OCI-LY1 (cell line): ENCODE measurements at regions not wholly inside any gene's neighbourhood (a gene's known extent, or its start where the extent isn't known, plus 50 kb on each side); places are given as distances from the start of the nearest gene placed in this dataset.

Experiments
- H2AFZ ChIP-seq: fragments of 200-600 bp; sonication (generic), shearing (Covaris generic); 2 replicates; pipeline ENCODE4 v1.6.0; 2014; ENCODE audit warnings: antibody characterized with exemption, mild to moderate bottlenecking, low read length
- H3F3A ChIP-seq: fragments of 200-600 bp; sonication (generic), shearing (Covaris generic); 2 replicates; pipeline ENCODE4 v1.6.0; 2014; ENCODE audit warnings: mild to moderate bottlenecking, antibody characterized with exemption, low read length, moderate library complexity; ENCODE audit not compliant: insufficient read depth
- H3K27ac ChIP-seq: fragments of 200-600 bp; sonication (generic); 2 replicates; pipeline ENCODE4 v1.5.1; 2014; ENCODE audit warnings: low read length, mixed run types, mild to moderate bottlenecking, low read depth; ENCODE audit not compliant: poor library complexity, severe bottlenecking
- H3K27me3 ChIP-seq: fragments of 200-600 bp; sonication (generic); 2 replicates; pipeline ENCODE4 v1.6.0; 2014; ENCODE audit warnings: antibody characterized with exemption, mild to moderate bottlenecking, low read length, moderate library complexity; ENCODE audit not compliant: insufficient read depth
- H3K36me3 ChIP-seq: fragments of 200-600 bp; sonication (generic); 2 replicates; pipeline ENCODE4 v1.6.1; 2014; ENCODE audit warnings: mild to moderate bottlenecking, antibody characterized with exemption, low read length, moderate library complexity, mixed read lengths; ENCODE audit not compliant: insufficient read depth
- H3K4me1 ChIP-seq: fragments of 200-600 bp; sonication (generic); 2 replicates; pipeline ENCODE4 v1.5.1; 2014; ENCODE audit warnings: mild to moderate bottlenecking, low read length, moderate library complexity; ENCODE audit not compliant: insufficient read depth, severe bottlenecking
- H3K4me2 ChIP-seq: fragments of 200-600 bp; sonication (generic), shearing (Covaris generic); 2 replicates; pipeline ENCODE4 v1.6.1; 2014; ENCODE audit warnings: low read length
- H3K4me3 ChIP-seq: fragments of 200-600 bp; sonication (generic); 2 replicates; pipeline ENCODE4 v1.5.1; 2014; ENCODE audit warnings: low read length, low read depth, mild to moderate bottlenecking, mixed read lengths; ENCODE audit not compliant: poor library complexity, severe bottlenecking
- H3K79me2 ChIP-seq: fragments of 200-600 bp; shearing (Covaris generic); 2 replicates; pipeline ENCODE4 v1.6.1; 2016; ENCODE audit warnings: mixed run types, low read length, mixed read lengths; ENCODE audit not compliant: insufficient read depth
- H3K9ac ChIP-seq: fragments of 200-600 bp; sonication (generic), shearing (Covaris generic); 2 replicates; pipeline ENCODE4 v1.6.1; 2014; ENCODE audit warnings: mild to moderate bottlenecking, low read length, mixed read lengths
- H3K9me2 ChIP-seq: fragments of 200-600 bp; sonication (generic), shearing (Covaris generic); 2 replicates; pipeline ENCODE4 v1.6.1; 2014; ENCODE audit warnings: low read depth, mild to moderate bottlenecking, low read length, mixed read lengths
- H3K9me3 ChIP-seq: fragments of 200-600 bp; shearing (Covaris generic); 2 replicates; pipeline ENCODE4 v1.6.1; 2014; ENCODE audit warnings: low read length, mixed read lengths
- H4K20me1 ChIP-seq: fragments of 200-600 bp; sonication (generic), shearing (Covaris generic); 2 replicates; pipeline ENCODE4 v1.6.0; 2016; ENCODE audit warnings: mild to moderate bottlenecking, low read length; ENCODE audit not compliant: insufficient read depth
- CTCF ChIP-seq: fragments of 200-600 bp; sonication (generic), shearing (Covaris generic); IDR thresholded peaks from 2 replicates; pipeline ENCODE4 v1.5.1; 2017; ENCODE audit warnings: mild to moderate bottlenecking, antibody characterized with exemption, low read length, moderate library complexity, mixed read lengths
- EZH2 ChIP-seq: fragments of 200-600 bp; sonication (generic), shearing (Covaris generic); IDR thresholded peaks from 2 replicates; pipeline ENCODE4 v1.8.0; 2017; ENCODE audit warnings: borderline replicate concordance, mixed run types, mild to moderate bottlenecking, antibody characterized with exemption, low read length, moderate library complexity, mixed read lengths

GRCh38 chr14:22095860-22096513 lies 422.4 kb upstream of the OR4E1 start:
- H3K36me3 ChIP-seq, result no peaks in the 10 kb centered on the region
- no peaks in the 10 kb centered on the region for H3F3A ChIP-seq
- H3K4me3 ChIP-seq, result no peak overlapping the region
- H3K9ac ChIP-seq, result no peak overlapping the region
- no peaks in the 10 kb centered on the region for H4K20me1 ChIP-seq
- no peak overlapping the region for H2AFZ ChIP-seq
- H3K9me3 ChIP-seq, result no peaks in the 10 kb centered on the region
- H3K9me2 ChIP-seq, result no peaks in the 10 kb centered on the region
- no peak overlapping the region for H3K4me2 ChIP-seq
- TF ChIP-seq CTCF (no peak), EZH2 (no peak)
- H3K4me1 ChIP-seq, result no peaks in the 10 kb centered on the region
- no peaks in the 10 kb centered on the region for H3K27me3 ChIP-seq
- no peaks in the 10 kb centered on the region for H3K79me2 ChIP-seq
- H3K27ac ChIP-seq, result no peak overlapping the region

GRCh38 chr14:22089940-22090339 lies 416.3 kb upstream of the OR4E1 start:
- no peaks in the 10 kb centered on the region for H3K4me1 ChIP-seq
- no peak overlapping the region for H2AFZ ChIP-seq
- H3K4me3 ChIP-seq, result no peak overlapping the region
- no peaks in the 10 kb centered on the region for H4K20me1 ChIP-seq
- TF ChIP-seq EZH2 (no peak), CTCF (no peak)
- H3K79me2 ChIP-seq, result no peaks in the 10 kb centered on the region
- no peaks in the 10 kb centered on the region for H3K36me3 ChIP-seq
- no peaks in the 10 kb centered on the region for H3F3A ChIP-seq
- no peak overlapping the region for H3K27ac ChIP-seq
- H3K9me2 ChIP-seq, result no peaks in the 10 kb centered on the region
- no peaks in the 10 kb centered on the region for H3K9me3 ChIP-seq
- no peak overlapping the region for H3K4me2 ChIP-seq
- no peaks in the 10 kb centered on the region for H3K27me3 ChIP-seq
- H3K9ac ChIP-seq, result no peak overlapping the region

GRCh38 chr14:22088614-22089342 lies 415.2 kb upstream of the OR4E1 start:
- Histone ChIP-seq H3K4me3 (no peak overlapping the region), H3K79me2 (no peaks in the 10 kb centered on the region), H3K4me2 (no peak overlapping the region), H3K9me2 (no peaks in the 10 kb centered on the region), H3K4me1 (no peaks in the 10 kb centered on the region), H3K36me3 (no peaks in the 10 kb centered on the region), H3K9ac (no peak overlapping the region), H2AFZ (no peak overlapping the region), H4K20me1 (no peaks in the 10 kb centered on the region), H3K9me3 (no peaks in the 10 kb centered on the region), H3K27ac (no peak overlapping the region), H3F3A (no peaks in the 10 kb centered on the region), H3K27me3 (no peaks in the 10 kb centered on the region)
- TF ChIP-seq CTCF (no peak), EZH2 (no peak)
